Nephron (organoid): ENCODE measurements at regions not wholly inside any gene's neighbourhood (a gene's known extent, or its start where the extent isn't known, plus 50 kb on each side); places are given as distances from the start of the nearest gene placed in this dataset.
"Not testable (repeated sequence)": the region's sequence is repeated elsewhere in the genome, so short reads cannot be mapped to it uniquely, and the experiment has no call there.

Experiments
- H3K27ac Mint-ChIP-seq, 3 experiments: 2 replicates each; pipeline ENCODE4 v1.8.0; 2020; ENCODE audit warnings: mixed read lengths in 3 of 3, mild to moderate bottlenecking in 2 of 3, moderate library complexity in 1 of 3
- H3K27me3 Mint-ChIP-seq: 2 replicates; pipeline ENCODE4 v1.8.0; 2021; ENCODE audit warnings: low read depth, mild to moderate bottlenecking, moderate library complexity, mixed read lengths
- H3K36me3 Mint-ChIP-seq: 2 replicates; pipeline ENCODE4 v1.8.0; 2020; ENCODE audit warnings: low read depth, mixed read lengths
- H3K4me1 Mint-ChIP-seq: 2 replicates; pipeline ENCODE4 v1.8.0; 2020; ENCODE audit warnings: mixed read lengths
- H3K4me3 Mint-ChIP-seq, 3 experiments: 2 replicates each; pipeline ENCODE4 v1.8.0; 2020; ENCODE audit warnings: mild to moderate bottlenecking in 3 of 3, mixed read lengths in 3 of 3, moderate library complexity in 2 of 3
- H3K9me3 Mint-ChIP-seq: 2 replicates; pipeline ENCODE4 v1.8.0; 2020; ENCODE audit warnings: mixed read lengths
- TF ChIP-seq, protein P1 (sequence below), 3 experiments: fragments of 200-600 bp; sonication (generic); IDR thresholded peaks; one replicate each; pipeline ENCODE4 v1.5.0; 2021; ENCODE audit warnings: antibody characterized with exemption in 3 of 3; ENCODE audit not compliant: unreplicated experiment in 3 of 3

DNA sequence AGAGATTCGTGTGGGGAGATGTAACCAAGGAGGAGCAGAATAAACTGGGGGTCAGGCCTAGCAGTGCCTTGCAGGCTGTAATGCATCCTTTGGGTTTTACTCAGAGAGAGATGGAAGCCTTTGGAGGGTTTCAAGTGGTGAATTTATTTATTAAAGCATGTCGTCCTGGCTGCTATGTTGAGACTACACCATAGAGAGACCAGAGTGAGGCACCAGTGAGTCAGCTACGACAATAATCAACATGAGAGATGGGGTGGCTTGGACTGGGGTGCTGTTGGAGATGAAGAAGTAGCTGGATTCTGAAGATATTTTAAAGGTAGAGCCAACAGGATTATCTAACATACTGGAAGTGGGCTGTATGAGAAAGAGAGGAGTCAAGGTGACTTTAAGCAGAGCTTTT lies 335.3 kb upstream of the ARHGEF26 start:
- Mint-ChIP-seq H3K36me3 (no peaks in the 10 kb centered on the region), H3K4me3 (no peak overlapping the region), H3K27me3 (no peaks in the 10 kb centered on the region), H3K9me3 (no peaks in the 10 kb centered on the region), H3K4me1 (peaks cover 33% of the 10 kb centered on the region), H3K27ac (no peak overlapping the region)
- TF ChIP-seq, protein P1, sequence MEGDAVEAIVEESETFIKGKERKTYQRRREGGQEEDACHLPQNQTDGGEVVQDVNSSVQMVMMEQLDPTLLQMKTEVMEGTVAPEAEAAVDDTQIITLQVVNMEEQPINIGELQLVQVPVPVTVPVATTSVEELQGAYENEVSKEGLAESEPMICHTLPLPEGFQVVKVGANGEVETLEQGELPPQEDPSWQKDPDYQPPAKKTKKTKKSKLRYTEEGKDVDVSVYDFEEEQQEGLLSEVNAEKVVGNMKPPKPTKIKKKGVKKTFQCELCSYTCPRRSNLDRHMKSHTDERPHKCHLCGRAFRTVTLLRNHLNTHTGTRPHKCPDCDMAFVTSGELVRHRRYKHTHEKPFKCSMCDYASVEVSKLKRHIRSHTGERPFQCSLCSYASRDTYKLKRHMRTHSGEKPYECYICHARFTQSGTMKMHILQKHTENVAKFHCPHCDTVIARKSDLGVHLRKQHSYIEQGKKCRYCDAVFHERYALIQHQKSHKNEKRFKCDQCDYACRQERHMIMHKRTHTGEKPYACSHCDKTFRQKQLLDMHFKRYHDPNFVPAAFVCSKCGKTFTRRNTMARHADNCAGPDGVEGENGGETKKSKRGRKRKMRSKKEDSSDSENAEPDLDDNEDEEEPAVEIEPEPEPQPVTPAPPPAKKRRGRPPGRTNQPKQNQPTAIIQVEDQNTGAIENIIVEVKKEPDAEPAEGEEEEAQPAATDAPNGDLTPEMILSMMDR (IDR thresholded peaks at IDR 0.05; ENCODE audit: unreplicated experiment in 3 of 3), result no peak

DNA sequence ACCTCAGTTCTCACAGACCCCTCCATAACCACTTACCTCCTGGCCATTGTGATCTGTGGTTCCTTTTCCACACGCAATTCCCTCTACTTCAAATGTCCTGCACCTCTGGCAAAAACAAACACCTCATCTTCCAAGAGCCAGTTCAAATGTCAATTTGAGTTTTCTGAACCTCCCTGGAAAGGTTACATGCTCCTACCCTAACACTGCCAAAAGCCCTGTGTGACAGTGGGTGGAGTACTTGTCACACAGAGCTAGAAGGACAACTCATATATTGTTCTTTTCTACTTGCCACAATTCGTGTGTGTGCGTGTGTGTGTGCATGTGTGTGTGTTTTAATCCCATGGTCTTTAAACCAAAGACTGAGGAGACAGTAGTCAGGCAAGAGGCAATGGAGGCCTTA lies 331.8 kb upstream of the ARHGEF26 start:
- Mint-ChIP-seq H3K27ac (no peak overlapping the region), H3K9me3 (peaks cover 4% of the 10 kb centered on the region), H3K4me3 (no peak overlapping the region), H3K27me3 (no peaks in the 10 kb centered on the region), H3K4me1 (peaks cover 4% of the 10 kb centered on the region), H3K36me3 (no peaks in the 10 kb centered on the region)
- TF ChIP-seq, protein P1 (IDR thresholded peaks at IDR 0.05; ENCODE audit: unreplicated experiment in 3 of 3), result no peak

DNA sequence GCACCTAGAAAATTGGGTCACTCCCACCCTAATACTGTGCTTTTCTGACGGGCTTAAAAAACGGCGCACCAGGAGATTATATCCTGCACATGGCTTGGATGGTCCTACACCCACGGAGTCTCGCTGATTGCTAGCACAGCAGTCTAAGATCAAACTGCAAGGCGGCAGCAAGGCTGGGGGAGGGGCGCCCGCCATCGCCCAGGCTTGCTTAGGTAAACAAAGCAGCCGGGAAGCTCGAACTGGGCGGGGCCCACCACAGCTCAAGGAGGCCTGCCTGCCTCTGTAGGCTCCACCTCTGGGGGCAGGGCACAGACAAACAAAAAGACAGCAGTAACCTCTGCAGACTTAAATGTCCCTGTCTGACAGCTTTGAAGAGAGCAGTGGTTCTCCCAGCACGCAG lies 324.1 kb upstream of the ARHGEF26 start:
- H3K9me3 Mint-ChIP-seq, result peaks cover 16% of the 10 kb centered on the region
- H3K4me1 Mint-ChIP-seq, H3K4me3 Mint-ChIP-seq, H3K36me3 Mint-ChIP-seq, H3K27ac Mint-ChIP-seq, H3K27me3 Mint-ChIP-seq: not testable (repeated sequence)

DNA sequence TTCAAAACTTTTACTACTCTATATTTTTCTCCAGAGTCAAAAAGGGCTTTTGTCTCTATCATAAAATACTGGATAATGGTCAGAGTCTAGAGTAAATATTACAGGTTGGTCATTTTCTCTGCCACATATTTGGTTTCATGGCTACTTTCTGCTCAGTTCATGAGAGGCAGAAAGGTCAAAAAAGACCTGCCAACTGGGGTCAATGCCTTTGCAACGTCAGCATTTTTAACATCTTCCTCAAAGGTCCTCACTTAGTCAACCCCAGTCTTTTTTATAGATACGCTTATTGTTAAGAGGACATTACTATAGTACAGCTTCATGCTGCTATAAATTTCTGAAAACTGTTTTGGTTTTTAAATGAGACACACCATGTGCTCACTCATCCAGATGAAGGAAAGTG lies 312.1 kb upstream of the ARHGEF26 start:
- no peaks in the 10 kb centered on the region for H3K27me3 Mint-ChIP-seq
- H3K4me1 Mint-ChIP-seq, result no peaks in the 10 kb centered on the region
- H3K9me3 Mint-ChIP-seq, result no peaks in the 10 kb centered on the region
- H3K27ac Mint-ChIP-seq, result no peak overlapping the region
- TF ChIP-seq, protein P1 (IDR thresholded peaks at IDR 0.05; ENCODE audit: unreplicated experiment in 3 of 3), result no peak
- H3K36me3 Mint-ChIP-seq, result no peaks in the 10 kb centered on the region
- H3K4me3 Mint-ChIP-seq, result no peak overlapping the region

DNA sequence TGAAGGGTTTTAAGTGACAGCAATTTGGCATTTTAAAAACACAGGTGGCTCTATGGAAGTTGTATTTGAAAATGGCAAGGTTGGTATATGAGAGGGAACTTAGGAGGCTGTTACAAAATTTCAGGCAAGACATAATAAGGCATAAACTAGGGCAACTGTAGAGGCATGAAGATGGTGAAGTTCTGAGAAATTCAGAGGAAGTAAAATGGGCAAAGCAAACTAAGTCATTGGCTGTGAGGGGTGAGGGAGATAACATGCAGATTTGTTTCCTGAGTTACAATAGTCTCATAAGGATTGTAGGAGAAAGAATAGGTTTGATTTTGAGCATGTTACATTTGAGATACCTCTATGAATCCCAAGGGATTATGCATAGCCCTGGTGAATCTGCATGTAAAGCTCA lies 302.9 kb upstream of the ARHGEF26 start:
- no peak overlapping the region for H3K4me3 Mint-ChIP-seq
- no peak overlapping the region for H3K27ac Mint-ChIP-seq
- no peaks in the 10 kb centered on the region for H3K27me3 Mint-ChIP-seq
- no peaks in the 10 kb centered on the region for H3K4me1 Mint-ChIP-seq
- TF ChIP-seq, protein P1 (IDR thresholded peaks at IDR 0.05; ENCODE audit: unreplicated experiment in 3 of 3), result no peak
- H3K9me3 Mint-ChIP-seq, result peaks cover 2% of the 10 kb centered on the region
- no peaks in the 10 kb centered on the region for H3K36me3 Mint-ChIP-seq

DNA sequence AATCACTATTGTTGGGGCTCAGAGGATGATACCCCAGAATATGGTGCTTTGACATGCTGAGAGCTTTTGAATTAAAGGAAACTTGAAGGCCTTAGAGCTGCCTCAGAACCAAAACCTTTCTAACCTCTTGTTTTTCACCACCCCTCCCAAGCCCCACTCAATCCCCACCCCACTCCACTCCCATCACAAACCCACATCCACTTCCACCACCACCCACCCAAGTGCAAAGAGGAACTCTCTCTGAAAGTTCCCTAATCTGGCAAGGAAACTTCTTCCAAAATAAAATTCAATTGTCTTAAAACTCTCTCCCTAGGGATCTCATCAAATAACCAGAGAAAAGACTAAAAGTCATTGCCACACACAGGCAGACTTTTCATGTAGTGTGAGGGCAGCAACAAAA lies 301.2 kb upstream of the ARHGEF26 start:
- Mint-ChIP-seq H3K9me3 (peaks cover 7% of the 10 kb centered on the region), H3K27me3 (no peaks in the 10 kb centered on the region), H3K27ac (no peak overlapping the region), H3K36me3 (no peaks in the 10 kb centered on the region), H3K4me1 (no peaks in the 10 kb centered on the region), H3K4me3 (no peak overlapping the region)
- TF ChIP-seq, protein P1 (IDR thresholded peaks at IDR 0.05; ENCODE audit: unreplicated experiment in 3 of 3), result no peak

DNA sequence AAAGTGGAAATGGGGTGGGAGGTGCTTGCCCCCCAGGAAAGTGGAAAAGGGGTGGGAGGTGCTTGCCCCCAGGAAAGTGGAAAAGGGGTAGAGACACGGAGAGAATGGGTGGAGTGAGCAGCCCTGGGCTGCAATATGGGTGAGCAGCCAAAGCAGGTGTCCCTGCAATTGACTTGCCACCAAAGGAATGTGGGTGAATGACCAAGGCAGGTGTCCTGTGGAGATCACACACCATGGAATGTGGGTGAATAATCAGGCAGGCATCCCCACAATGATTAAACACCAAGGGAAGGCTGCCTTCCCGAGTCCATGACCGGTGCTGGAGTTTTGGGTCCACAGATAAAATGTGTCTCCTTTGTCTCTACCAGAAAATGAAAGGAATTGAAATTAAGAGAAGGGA lies 292.8 kb upstream of the ARHGEF26 start:
- H3K4me1 Mint-ChIP-seq, H3K27ac Mint-ChIP-seq, H3K36me3 Mint-ChIP-seq, H3K4me3 Mint-ChIP-seq, H3K27me3 Mint-ChIP-seq: not testable (repeated sequence)
- H3K9me3 Mint-ChIP-seq, result peaks cover 11% of the 10 kb centered on the region
